HL-60 (cell line): ENCODE measurements at regions not wholly inside any gene's neighbourhood (a gene's known extent, or its start where the extent isn't known, plus 50 kb on each side); places are given as distances from the start of the nearest gene placed in this dataset.

Experiments used
- DNase-seq, 2 experiments: peaks; one replicate each; pipeline ENCODE4 v3.0.0-alpha.2; 2010 to 2020; ENCODE audit warnings: low read depth in 1 of 2, low spot score in 1 of 2
- H3K27ac ChIP-seq: fragments of 250-450 bp; sonication (Bioruptor Pico); replicated peaks from 2 replicates; pipeline ENCODE4 v1.5.1; 2020; ENCODE audit warnings: mild to moderate bottlenecking, moderate library complexity
- H3K27me3 ChIP-seq: fragments of 250-450 bp; sonication (Bioruptor Pico); 2 replicates; pipeline ENCODE4 v1.5.1; 2021; ENCODE audit warnings: mild to moderate bottlenecking, moderate library complexity; ENCODE audit not compliant: insufficient read depth, poor library complexity, severe bottlenecking
- H3K4me3 ChIP-seq: replicated peaks from 2 replicates; pipeline ENCODE4 v1.5.1; 2011; ENCODE audit warnings: mild to moderate bottlenecking, control low read depth, low read length; ENCODE audit not compliant: insufficient read depth
- GABPA ChIP-seq: IDR thresholded peaks from 2 replicates; pipeline ENCODE4 v1.6.1; 2012; ENCODE audit warnings: low read depth
- POLR2AphosphoS5 ChIP-seq: IDR thresholded peaks from 2 replicates; pipeline ENCODE4 v1.6.1; 2012; ENCODE audit warnings: low read depth
- REST ChIP-seq: IDR thresholded peaks from 2 replicates; pipeline ENCODE4 v1.6.1; 2012; ENCODE audit warnings: low read depth; ENCODE audit not compliant: insufficient replicate concordance
- SPI1 ChIP-seq: IDR thresholded peaks from 2 replicates; pipeline ENCODE4 v1.6.1; 2012; ENCODE audit warnings: low read depth, mild to moderate bottlenecking, borderline replicate concordance
- TF ChIP-seq, protein P1 (sequence below): IDR thresholded peaks from one replicate; pipeline ENCODE4 v1.5.1; 2011; ENCODE audit warnings: low read length, control low read depth, inconsistent platforms; ENCODE audit not compliant: insufficient read depth

GRCh38 chr3:161770484-161771386, 274.1 kb downstream of the OTOL1 start:
- DNase-seq = no peak
- Histone ChIP-seq H3K27me3 (no peaks in the 10 kb centered on the region), H3K4me3 (no peak overlapping the region), H3K27ac (no peak overlapping the region)
- TF ChIP-seq, protein P1, sequence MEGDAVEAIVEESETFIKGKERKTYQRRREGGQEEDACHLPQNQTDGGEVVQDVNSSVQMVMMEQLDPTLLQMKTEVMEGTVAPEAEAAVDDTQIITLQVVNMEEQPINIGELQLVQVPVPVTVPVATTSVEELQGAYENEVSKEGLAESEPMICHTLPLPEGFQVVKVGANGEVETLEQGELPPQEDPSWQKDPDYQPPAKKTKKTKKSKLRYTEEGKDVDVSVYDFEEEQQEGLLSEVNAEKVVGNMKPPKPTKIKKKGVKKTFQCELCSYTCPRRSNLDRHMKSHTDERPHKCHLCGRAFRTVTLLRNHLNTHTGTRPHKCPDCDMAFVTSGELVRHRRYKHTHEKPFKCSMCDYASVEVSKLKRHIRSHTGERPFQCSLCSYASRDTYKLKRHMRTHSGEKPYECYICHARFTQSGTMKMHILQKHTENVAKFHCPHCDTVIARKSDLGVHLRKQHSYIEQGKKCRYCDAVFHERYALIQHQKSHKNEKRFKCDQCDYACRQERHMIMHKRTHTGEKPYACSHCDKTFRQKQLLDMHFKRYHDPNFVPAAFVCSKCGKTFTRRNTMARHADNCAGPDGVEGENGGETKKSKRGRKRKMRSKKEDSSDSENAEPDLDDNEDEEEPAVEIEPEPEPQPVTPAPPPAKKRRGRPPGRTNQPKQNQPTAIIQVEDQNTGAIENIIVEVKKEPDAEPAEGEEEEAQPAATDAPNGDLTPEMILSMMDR = no peak
- TF ChIP-seq REST (no peak), SPI1 (no peak), GABPA (no peak), POLR2AphosphoS5 (no peak)

GRCh38 chr3:161781381-161781780, 284.8 kb downstream of the OTOL1 start:
- Histone ChIP-seq H3K27ac (0 out of 2 replicates have a peak overlapping the region, but pooled peaks have one; percentile 1), H3K4me3 (no peak overlapping the region), H3K27me3 (no peaks in the 10 kb centered on the region)
- DNase-seq = no peak
- TF ChIP-seq SPI1 (no peak), POLR2AphosphoS5 (no peak), REST (no peak), GABPA (no peak)
- TF ChIP-seq, protein P1 = no peak

GRCh38 chr3:161793194-161793930, 296.8 kb downstream of the OTOL1 start:
- Histone ChIP-seq H3K27me3 (no peaks in the 10 kb centered on the region), H3K4me3 (no peak overlapping the region), H3K27ac (no peak overlapping the region)
- no peak for DNase-seq
- no peak for TF ChIP-seq GABPA
- TF ChIP-seq REST = no peak
- no peak for TF ChIP-seq POLR2AphosphoS5
- TF ChIP-seq, protein P1 = no peak
- TF ChIP-seq SPI1 = no peak
